Transverse colon (tissue), 4 donors: ENCODE measurements at regions not wholly inside any gene's neighbourhood (a gene's known extent, or its start where the extent isn't known, plus 50 kb on each side); places are given as distances from the start of the nearest gene placed in this dataset.
"Not testable (repeated sequence)": the region's sequence is repeated elsewhere in the genome, so short reads cannot be mapped to it uniquely, and the experiment has no call there.

ENCODE experiments used
- DNase-seq: peaks from one replicate; pipeline ENCODE4 v3.0.0-alpha.2; 2019
- H3K27ac ChIP-seq, 4 donors: fragments of 200-600 bp; sonication (generic); 2 replicates each; pipeline ENCODE4 v1.5.1; 2016 to 2018; ENCODE audit warnings: inconsistent platforms in 4 of 4
- H3K27me3 ChIP-seq: fragments of 200-600 bp; sonication (generic); 2 replicates; pipeline ENCODE4 v1.5.1; 2017; ENCODE audit warnings: inconsistent platforms
- H3K36me3 ChIP-seq, 4 donors: fragments of 200-600 bp; sonication (generic); 2 replicates each; pipeline ENCODE4 v1.5.1; 2017 to 2019; ENCODE audit warnings: inconsistent platforms in 4 of 4
- H3K4me1 ChIP-seq, 4 donors: fragments of 200-600 bp; sonication (generic); 2 replicates each; pipeline ENCODE4 v1.5.1; 2017 to 2020; ENCODE audit warnings: inconsistent platforms in 4 of 4
- H3K4me3 ChIP-seq, 4 donors: fragments of 200-600 bp; sonication (generic); 1 replicate in 1 of 4; 2 replicates in 3 of 4; pipeline versions ENCODE4 v1.5.1 to v1.6.1; 2017 to 2019; ENCODE audit warnings: inconsistent platforms in 4 of 4
- H3K9me3 ChIP-seq, 2 donors: fragments of 200-600 bp; sonication (generic); 2 replicates each; pipeline ENCODE4 v1.5.1; 2017 to 2019; ENCODE audit warnings: inconsistent platforms in 2 of 2
- CTCF ChIP-seq, 5 experiments: fragments of 200-600 bp in 3 of 5; fragments of 450-650 bp in 2 of 5; sonication (generic) in 3 of 5; IDR thresholded peaks; 1 replicate in 2 of 5; 2 replicates in 3 of 5; pipeline ENCODE4 v1.5.1; 2016 to 2017; ENCODE audit warnings: antibody characterized with exemption in 5 of 5, inconsistent platforms in 3 of 5, mild to moderate bottlenecking in 2 of 5, moderate library complexity in 1 of 5
- EP300 ChIP-seq: sonication (generic); formaldehyde crosslinking; IDR thresholded peaks from one replicate; pipeline ENCODE4 v1.6.1; 2017; ENCODE audit warnings: antibody characterized with exemption, low read depth
- POLR2A ChIP-seq: fragments of 450-650 bp; IDR thresholded peaks from one replicate; pipeline ENCODE4 v1.6.1; 2016; ENCODE audit warnings: antibody characterized with exemption, mild to moderate bottlenecking, moderate library complexity
- POLR2AphosphoS5 ChIP-seq, 3 donors: sonication (generic); formaldehyde crosslinking; IDR thresholded peaks; one replicate each; pipeline ENCODE4 v1.6.1; 2016; ENCODE audit warnings: antibody characterized with exemption in 3 of 3
- WGBS, 2 donors: methylation state at CpG; one replicate each; pipeline ENCODE4 v1.1.5; 2018; ENCODE audit warnings: low coverage in 1 of 2; 5-methylcytosine and 5-hydroxymethylcytosine counted together
- in situ Hi-C, 4 donors: fragments of 200-750 bp; cut with MboI; loops; one replicate each; pipeline versions ENCODE4 v1.15.0 to v1.15.1; 2017; ENCODE audit warnings: low sequenced_read_pairs in 3 of 4, low pct_ligation_motif_present in 1 of 4, low pct_unique_long_range_greater_than_20kb in 1 of 4
- intact Hi-C: fragments of 100-400 bp; cut with DNase I; formaldehyde crosslinking; loops from one replicate; pipeline ENCODE4 v1.15.1; 2023; ENCODE audit warnings: low total_unique reads

- 38 to 95% methylated on average over 1 to 3 of the region's 3 CpGs for WGBS, 2 donors
- in situ Hi-C loops (no loop called here), intact Hi-C loops (no loop called here)
- Histone ChIP-seq H3K27ac (no peak overlapping the region), H3K27me3 (no peaks in the 10 kb centered on the region), H3K4me1 (no peaks in the 10 kb centered on the region), H3K4me3 (no peak overlapping the region), H3K36me3 (no peaks in the 10 kb centered on the region), H3K9me3 (no peaks in the 10 kb centered on the region)
- TF ChIP-seq CTCF (IDR thresholded peaks at IDR 0.05) (no peak), EP300 (no peak), POLR2A (no peak), POLR2AphosphoS5 (IDR thresholded peaks at IDR 0.05) (no peak)
- no peak for DNase-seq
Observed at GRCh38 chr12:107513636-107514400, 171.8 kb upstream of the PWP1 start.

GRCh38 chr12:107514887-107515445 is 170.6 kb upstream of the PWP1 start:
- intact Hi-C loops: no loop called here
- H3K27ac ChIP-seq: no peak overlapping the region
- no peaks in the 10 kb centered on the region for H3K36me3 ChIP-seq
- in situ Hi-C loops: no loop called here
- no peak overlapping the region for H3K4me3 ChIP-seq
- DNase-seq: no peak
- no peak for TF ChIP-seq CTCF (IDR thresholded peaks at IDR 0.05)
- TF ChIP-seq POLR2AphosphoS5 (IDR thresholded peaks at IDR 0.05): no peak
- no peak for TF ChIP-seq EP300
- no peak for TF ChIP-seq POLR2A
- 84 to 88% methylated on average over 5 to 7 of the region's 7 CpGs for WGBS, 2 donors
- no peaks in the 10 kb centered on the region for H3K27me3 ChIP-seq
- H3K4me1 ChIP-seq: no peaks in the 10 kb centered on the region
- H3K9me3 ChIP-seq: no peaks in the 10 kb centered on the region

- no peak for DNase-seq
- Histone ChIP-seq H3K27me3 (no peaks in the 10 kb centered on the region), H3K4me3 (no peak overlapping the region), H3K4me1 (no peaks in the 10 kb centered on the region), H3K9me3 (no peaks in the 10 kb centered on the region), H3K27ac (peak overlapping the region in 1 of 4 donors; percentile 13), H3K36me3 (no peaks in the 10 kb centered on the region)
- intact Hi-C loops (no loop called here), in situ Hi-C loops (no loop called here)
- 29 to 44% methylated on average over 1 to 2 of the region's 2 CpGs for WGBS, 2 donors
- TF ChIP-seq CTCF (IDR thresholded peaks at IDR 0.05): no peak
- peak in 1 of 3 donors; percentile 18 for TF ChIP-seq POLR2AphosphoS5 (IDR thresholded peaks at IDR 0.05)
Observed at GRCh38 chr12:107515446-107515958, 170.1 kb upstream of the PWP1 start.

- H3K9me3 ChIP-seq, H3K27me3 ChIP-seq, H3K27ac ChIP-seq, H3K4me1 ChIP-seq, DNase-seq, H3K36me3 ChIP-seq, H3K4me3 ChIP-seq, in situ Hi-C loops, intact Hi-C loops: not testable (repeated sequence)
- WGBS, 2 donors: 93 to 96% methylated on average over 3 of the region's 4 CpGs
Observed at GRCh38 chr12:107517816-107518215, 167.8 kb upstream of the PWP1 start.

GRCh38 chr12:107518868-107519267 is 166.7 kb upstream of the PWP1 start:
- DNase-seq: no peak
- WGBS, 2 donors: 82 to 84% methylated on average over 3 to 4 of the region's 4 CpGs
- no peaks in the 10 kb centered on the region for H3K9me3 ChIP-seq
- no peaks in the 10 kb centered on the region for H3K27me3 ChIP-seq
- H3K4me1 ChIP-seq: no peaks in the 10 kb centered on the region
- no peak overlapping the region for H3K4me3 ChIP-seq
- no peaks in the 10 kb centered on the region for H3K36me3 ChIP-seq
- TF ChIP-seq EP300: no peak
- no peak for TF ChIP-seq POLR2A
- TF ChIP-seq CTCF (IDR thresholded peaks at IDR 0.05): no peak
- TF ChIP-seq POLR2AphosphoS5 (IDR thresholded peaks at IDR 0.05): no peak
- intact Hi-C loops: no loop called here
- H3K27ac ChIP-seq: no peak overlapping the region
- in situ Hi-C loops: no loop called here
